H1 (cell line): ENCODE measurements at regions not wholly inside any gene's neighbourhood (a gene's known extent, or its start where the extent isn't known, plus 50 kb on each side); places are given as distances from the start of the nearest gene placed in this dataset.
A peak's percentile ranks its signal among the peaks of the same experiment; 100 is the strongest.

ENCODE experiments used
- CTCF ChIA-PET: fragments of 300-600 bp; sonication (Branson Sonifier 250); formaldehyde crosslinking; loops from one replicate; lab custom pipeline; 2021; ENCODE audit not compliant: partially characterized antibody; lab: Charles Lee
- POLR2A ChIA-PET: fragments of 300-600 bp; sonication (Branson Sonifier 250); formaldehyde crosslinking; loops from one replicate; lab custom pipeline; 2021; ENCODE audit warnings: inconsistent platforms; ENCODE audit not compliant: partially characterized antibody; lab: Charles Lee
- DNase-seq, 2 experiments: peaks; one replicate each; pipeline versions ENCODE4 v3.0.0 to v3.0.0-alpha.2; 2010 to 2022; ENCODE audit warnings: low spot score in 2 of 2, low read depth in 1 of 2, mixed read lengths in 1 of 2
- FAIRE-seq: peaks from 2 replicates; lab custom pipeline; 2011; peaks lifted over from hg19 to GRCh38; lab: Jason Lieb, UNC
- H2AFZ ChIP-seq: 2 replicates; pipeline ENCODE4 v1.8.1; 2012; ENCODE audit warnings: low read length, inconsistent platforms
- H2AK5ac ChIP-seq: 2 replicates; pipeline ENCODE4 v1.6.1; 2013; ENCODE audit warnings: low read depth, low read length
- H2BK120ac ChIP-seq: replicated peaks from 2 replicates; pipeline ENCODE3; 2013; ENCODE audit warnings: low read depth, low read length, inconsistent platforms
- H2BK12ac ChIP-seq: 2 replicates; pipeline ENCODE4 v1.6.1; 2013; ENCODE audit warnings: low read depth, low read length
- H2BK15ac ChIP-seq: 2 replicates; pipeline ENCODE4 v1.6.1; 2013; ENCODE audit warnings: low read length
- H2BK20ac ChIP-seq: 2 replicates; pipeline ENCODE4 v1.6.1; 2013; ENCODE audit warnings: low read length
- H2BK5ac ChIP-seq: 2 replicates; pipeline ENCODE4 v1.6.1; 2013; ENCODE audit warnings: low read depth, low read length
- H3K14ac ChIP-seq: 2 replicates; pipeline ENCODE4 v1.6.1; 2013; ENCODE audit warnings: inconsistent platforms; ENCODE audit not compliant: insufficient read length
- H3K18ac ChIP-seq: 2 replicates; pipeline ENCODE4 v1.6.1; 2013; ENCODE audit warnings: low read length; ENCODE audit errors: extremely low read depth
- H3K23ac ChIP-seq: 2 replicates; pipeline ENCODE4 v1.6.1; 2013; ENCODE audit warnings: inconsistent platforms; ENCODE audit not compliant: insufficient read length
- H3K23me2 ChIP-seq: 2 replicates; pipeline ENCODE4 v1.6.1; 2013; ENCODE audit warnings: low read depth, low read length
- H3K27ac ChIP-seq: 2 replicates; pipeline ENCODE4 v1.6.1; 2011; ENCODE audit warnings: low read depth, low read length, inconsistent platforms
- H3K27me3 ChIP-seq, 4 experiments: replicated peaks in 1 of 4; 1 replicate in 1 of 4; 2 replicates in 3 of 4; pipeline versions ENCODE4 v1.6.1 to v1.8.1; 2011 to 2013; ENCODE audit warnings: low read length in 3 of 4, mild to moderate bottlenecking in 3 of 4, inconsistent platforms in 2 of 4, mixed read lengths in 2 of 4, moderate library complexity in 1 of 4; ENCODE audit not compliant: control insufficient read depth in 3 of 4, insufficient read depth in 3 of 4; ENCODE audit errors: extremely low read depth in 1 of 4
- H3K36me3 ChIP-seq, 4 experiments: 2 replicates each; pipeline versions ENCODE4 v1.6.1 to v1.8.1; 2011 to 2013; ENCODE audit warnings: mild to moderate bottlenecking in 4 of 4, low read length in 3 of 4, moderate library complexity in 2 of 4, control low read depth in 1 of 4, inconsistent platforms in 1 of 4; ENCODE audit not compliant: insufficient read depth in 4 of 4, control insufficient read depth in 2 of 4
- H3K4ac ChIP-seq: replicated peaks from 2 replicates; pipeline ENCODE3; 2013; ENCODE audit warnings: low read length, low read depth, mixed read lengths, inconsistent platforms; ENCODE audit not compliant: insufficient read length
- H3K4me1 ChIP-seq, 4 experiments: replicated peaks in 1 of 4; 1 replicate in 1 of 4; 2 replicates in 3 of 4; pipeline versions ENCODE4 v1.6.1 to v1.8.1; 2011 to 2013; ENCODE audit warnings: low read length in 3 of 4, inconsistent platforms in 2 of 4, mixed read lengths in 1 of 4; ENCODE audit not compliant: insufficient read depth in 4 of 4, control insufficient read depth in 3 of 4
- H3K4me2 ChIP-seq, 2 experiments: 2 replicates each; pipeline versions ENCODE4 v1.6.1 to v1.8.1; 2011 to 2013; ENCODE audit warnings: low read depth in 2 of 2, low read length in 2 of 2, control low read depth in 1 of 2, inconsistent platforms in 1 of 2, mild to moderate bottlenecking in 1 of 2; ENCODE audit not compliant: insufficient read depth in 1 of 2
- H3K4me3 ChIP-seq, 4 experiments: fragments of 200-600, 300-600 bp in 1 of 4; sonication (generic), shearing (Covaris generic), sonication (Bioruptor Twin) in 1 of 4; 2 replicates each; pipeline versions ENCODE4 v1.5.1 to v1.8.1; 2011 to 2016; ENCODE audit warnings: low read length in 4 of 4, low read depth in 3 of 4, control low read depth in 2 of 4, inconsistent platforms in 2 of 4, mild to moderate bottlenecking in 2 of 4, mixed read lengths in 1 of 4, moderate library complexity in 1 of 4; ENCODE audit not compliant: insufficient read depth in 2 of 4; ENCODE audit errors: extremely low read depth in 1 of 4
- H3K56ac ChIP-seq: replicated peaks from 2 replicates; pipeline ENCODE3; 2013; ENCODE audit warnings: low read depth, mild to moderate bottlenecking, mixed read lengths, low read length, inconsistent platforms; ENCODE audit not compliant: insufficient read length
- H3K79me1 ChIP-seq: 2 replicates; pipeline ENCODE4 v1.6.1; 2013; ENCODE audit warnings: low read depth, low read length, control low read depth
- H3K79me2 ChIP-seq, 2 experiments: 2 replicates each; pipeline versions ENCODE4 v1.6.1 to v1.8.1; 2012 to 2013; ENCODE audit warnings: low read length in 2 of 2, mild to moderate bottlenecking in 2 of 2, inconsistent platforms in 1 of 2; ENCODE audit not compliant: insufficient read depth in 2 of 2, control insufficient read depth in 1 of 2
- H3K9ac ChIP-seq, 4 experiments: replicated peaks in 1 of 4; 1 replicate in 1 of 4; 2 replicates in 3 of 4; pipeline versions ENCODE4 v1.6.1 to v1.8.1; 2011 to 2013; ENCODE audit warnings: low read depth in 3 of 4, low read length in 3 of 4, control low read depth in 2 of 4, mild to moderate bottlenecking in 2 of 4, moderate library complexity in 2 of 4, inconsistent platforms in 1 of 4; ENCODE audit errors: extremely low read depth in 1 of 4
- H3K9me3 ChIP-seq, 2 experiments: 2 replicates each; pipeline versions ENCODE4 v1.6.1 to v1.8.1; 2012 to 2013; ENCODE audit warnings: mild to moderate bottlenecking in 2 of 2, moderate library complexity in 2 of 2, control low read depth in 1 of 2, inconsistent platforms in 1 of 2, low read depth in 1 of 2, low read length in 1 of 2, mixed read lengths in 1 of 2; ENCODE audit not compliant: insufficient read depth in 2 of 2
- H4K20me1 ChIP-seq, 2 experiments: replicated peaks in 1 of 2; 2 replicates each; pipeline versions ENCODE3 to v1.8.1; 2011 to 2013; ENCODE audit warnings: inconsistent platforms in 2 of 2, low read length in 2 of 2, mild to moderate bottlenecking in 1 of 2; ENCODE audit not compliant: insufficient read depth in 2 of 2, control insufficient read depth in 1 of 2
- H4K5ac ChIP-seq: 2 replicates; pipeline ENCODE4 v1.6.1; 2013; ENCODE audit warnings: low read length, low read depth, mixed read lengths, inconsistent platforms; ENCODE audit not compliant: insufficient read length
- H4K8ac ChIP-seq: 2 replicates; pipeline ENCODE4 v1.8.0; 2013; ENCODE audit warnings: mild to moderate bottlenecking, moderate library complexity, low read length, inconsistent platforms; ENCODE audit not compliant: insufficient read depth; ENCODE audit errors: extremely low read depth
- H4K91ac ChIP-seq: replicated peaks from 2 replicates; pipeline ENCODE3; 2013; ENCODE audit warnings: low read length, mixed read lengths, inconsistent platforms; ENCODE audit not compliant: insufficient read length
- BCL11A ChIP-seq, 2 experiments: IDR thresholded peaks; one replicate each; pipeline ENCODE4 v1.6.1; 2011; ENCODE audit warnings: low read depth in 2 of 2, low read length in 2 of 2, mild to moderate bottlenecking in 2 of 2
- EZH2 ChIP-seq: fragments of 200-600 bp; sonication (generic); IDR thresholded peaks from 2 replicates; pipeline ENCODE4 v1.7.1; 2012; ENCODE audit warnings: low read depth, mild to moderate bottlenecking, moderate library complexity, low read length, inconsistent platforms; ENCODE audit not compliant: severe bottlenecking
- RBBP5 ChIP-seq: IDR thresholded peaks from 2 replicates; pipeline ENCODE4 v1.7.1; 2012; ENCODE audit warnings: low read depth, mild to moderate bottlenecking, inconsistent platforms, low read length, moderate library complexity, borderline replicate concordance
- RFX5 ChIP-seq: IDR thresholded peaks from 2 replicates; pipeline ENCODE4 v1.6.1; 2011; ENCODE audit warnings: low read depth, low read length, improper control_type of control experiment, borderline replicate concordance
- RNF2 ChIP-seq: fragments of 200-900, 300-1000 bp; sonication (generic); IDR thresholded peaks from 2 replicates; pipeline ENCODE4 v1.7.1; 2016; ENCODE audit warnings: borderline replicate concordance, low read depth, mild to moderate bottlenecking, antibody characterized with exemption, low read length; ENCODE audit not compliant: poor library complexity, severe bottlenecking; ENCODE audit errors: missing control alignments
- SIN3A ChIP-seq, 2 experiments: IDR thresholded peaks in 1 of 2; conservative IDR thresholded peaks in 1 of 2; 2 replicates each; pipeline ENCODE4 v1.6.1; 2011 to 2012; ENCODE audit warnings: low read length in 2 of 2, improper control_type of control experiment in 1 of 2, low read depth in 1 of 2, mild to moderate bottlenecking in 1 of 2
- SP1 ChIP-seq: IDR thresholded peaks from 2 replicates; pipeline ENCODE4 v1.6.1; 2011; ENCODE audit warnings: low read depth, low read length
- WGBS, 2 experiments: shearing (Covaris generic) in 1 of 2; methylation state at CpG; one replicate each; pipeline versions ENCODE4 v1.1.6 to v1.1.7; 2013 to 2015; ENCODE audit warnings: low lambda C conversion rate in 2 of 2, mixed read lengths in 2 of 2, inconsistent platforms in 1 of 2, low coverage in 1 of 2, missing lambda C conversion rate in 1 of 2; ENCODE audit not compliant: insufficient replicate concordance in 2 of 2, insufficient coverage in 1 of 2, insufficient read length in 1 of 2; ENCODE audit errors: extremely low coverage in 1 of 2, missing lambda C conversion rate in 1 of 2; 5-methylcytosine and 5-hydroxymethylcytosine counted together

GRCh38 chr14:101209594-101209993 is 306.1 kb upstream of the RTL1 start:
- H2AK5ac ChIP-seq: no peak overlapping the region
- TF ChIP-seq RFX5 (no peak), RNF2 (no peak), BCL11A (IDR thresholded peaks at IDR 0.05; ENCODE audit: low read depth in 2 of 2, low read length in 2 of 2) (no peak), SIN3A (conservative IDR thresholded peaks at IDR 0.05 in 1 of 2, IDR thresholded peaks at IDR 0.05 in 1 of 2; ENCODE audit: low read depth in 1 of 2, low read length in 2 of 2) (no peak), RBBP5 (no peak), EZH2 (no peak), SP1 (no peak)
- TF ChIP-seq, all 59 proteins: peak for 0
- H3K4ac ChIP-seq: no peak overlapping the region
- no peak overlapping the region for H2BK12ac ChIP-seq
- H2BK15ac ChIP-seq: no peak overlapping the region
- H2BK5ac ChIP-seq: no peak overlapping the region
- no peaks in the 10 kb centered on the region for H3K79me1 ChIP-seq
- ChIA-PET CTCF (no interaction called here), POLR2A (no interaction called here)
- H4K20me1 ChIP-seq: no peaks in the 10 kb centered on the region
- H4K8ac ChIP-seq: no peak overlapping the region
- DNase-seq (peak in 1 of 2 experiments; percentile 4), FAIRE-seq (no peak)
- peaks cover 9% of the 10 kb centered on the region in 2 experiments; a peak in 3 of 4 replicates for H3K9me3 ChIP-seq
- no peak overlapping the region for H3K27ac ChIP-seq
- no peaks in the 10 kb centered on the region for H3K27me3 ChIP-seq
- no peaks in the 10 kb centered on the region for H3K23me2 ChIP-seq
- H3K4me2 ChIP-seq: no peak overlapping the region
- no peaks in the 10 kb centered on the region for H3K36me3 ChIP-seq
- H2AFZ ChIP-seq: no peak overlapping the region
- H3K18ac ChIP-seq: no peak overlapping the region
- H4K91ac ChIP-seq: no peak overlapping the region
- H3K14ac ChIP-seq: no peak overlapping the region
- no peaks in the 10 kb centered on the region for H3K79me2 ChIP-seq
- H3K23ac ChIP-seq: no peak overlapping the region
- no peaks in the 10 kb centered on the region; a peak in 1 of 7 replicates for H3K4me1 ChIP-seq
- no peak overlapping the region for H2BK20ac ChIP-seq
- H3K56ac ChIP-seq: no peak overlapping the region
- 95% methylated on average over 2 of the region's 2 CpGs; no CpG with 5 or more reads in 1 of the 2 experiments for WGBS, 2 experiments
- no peak overlapping the region for H4K5ac ChIP-seq
- H2BK120ac ChIP-seq: no peak overlapping the region
- H3K4me3 ChIP-seq: no peak overlapping the region
- no peak overlapping the region for H3K9ac ChIP-seq
